LNCaP clone FGC (cell line): ENCODE measurements at regions not wholly inside any gene's neighbourhood (a gene's known extent, or its start where the extent isn't known, plus 50 kb on each side); places are given as distances from the start of the nearest gene placed in this dataset.
"Not testable (repeated sequence)": the region's sequence is repeated elsewhere in the genome, so short reads cannot be mapped to it uniquely, and the experiment has no call there.

Experiments used
- DNase-seq: peaks from one replicate; pipeline ENCODE4 v3.0.0-alpha.2; 2011; ENCODE audit warnings: low read depth
- H3K4me3 ChIP-seq: 2 replicates; pipeline ENCODE4 v1.5.1; 2011; ENCODE audit warnings: mild to moderate bottlenecking, low read depth, low read length, control low read depth
- TF ChIP-seq, protein P1 (sequence below): IDR thresholded peaks from 2 replicates; pipeline ENCODE4 v1.5.1; 2012; ENCODE audit warnings: mild to moderate bottlenecking; ENCODE audit not compliant: control insufficient read depth, insufficient read depth; ENCODE audit errors: extremely low read depth

DNA sequence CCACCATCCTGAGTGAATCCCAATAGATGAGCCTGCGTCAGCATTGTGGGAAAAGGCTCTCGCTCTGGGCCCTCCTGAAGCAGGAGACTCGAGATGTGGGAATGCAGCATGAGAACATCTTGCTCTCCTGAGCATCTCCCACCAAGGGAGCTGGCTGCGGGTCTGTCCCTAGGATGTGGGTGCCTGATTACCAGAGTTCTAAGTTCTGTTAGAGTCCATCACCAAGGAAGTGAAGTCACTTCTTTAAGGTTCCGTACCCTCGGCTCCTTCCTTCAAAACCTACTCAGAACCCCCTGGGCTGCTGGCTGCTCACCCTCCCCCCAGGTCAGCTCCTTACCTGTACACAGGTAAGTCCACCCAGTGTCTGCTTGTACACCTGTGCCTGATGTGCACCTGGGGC, 100.5 kb upstream of the IGLL5 start:
- TF ChIP-seq, protein P1, sequence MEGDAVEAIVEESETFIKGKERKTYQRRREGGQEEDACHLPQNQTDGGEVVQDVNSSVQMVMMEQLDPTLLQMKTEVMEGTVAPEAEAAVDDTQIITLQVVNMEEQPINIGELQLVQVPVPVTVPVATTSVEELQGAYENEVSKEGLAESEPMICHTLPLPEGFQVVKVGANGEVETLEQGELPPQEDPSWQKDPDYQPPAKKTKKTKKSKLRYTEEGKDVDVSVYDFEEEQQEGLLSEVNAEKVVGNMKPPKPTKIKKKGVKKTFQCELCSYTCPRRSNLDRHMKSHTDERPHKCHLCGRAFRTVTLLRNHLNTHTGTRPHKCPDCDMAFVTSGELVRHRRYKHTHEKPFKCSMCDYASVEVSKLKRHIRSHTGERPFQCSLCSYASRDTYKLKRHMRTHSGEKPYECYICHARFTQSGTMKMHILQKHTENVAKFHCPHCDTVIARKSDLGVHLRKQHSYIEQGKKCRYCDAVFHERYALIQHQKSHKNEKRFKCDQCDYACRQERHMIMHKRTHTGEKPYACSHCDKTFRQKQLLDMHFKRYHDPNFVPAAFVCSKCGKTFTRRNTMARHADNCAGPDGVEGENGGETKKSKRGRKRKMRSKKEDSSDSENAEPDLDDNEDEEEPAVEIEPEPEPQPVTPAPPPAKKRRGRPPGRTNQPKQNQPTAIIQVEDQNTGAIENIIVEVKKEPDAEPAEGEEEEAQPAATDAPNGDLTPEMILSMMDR, result no peak
- H3K4me3 ChIP-seq, result no peak overlapping the region
- DNase-seq, result no peak

DNA sequence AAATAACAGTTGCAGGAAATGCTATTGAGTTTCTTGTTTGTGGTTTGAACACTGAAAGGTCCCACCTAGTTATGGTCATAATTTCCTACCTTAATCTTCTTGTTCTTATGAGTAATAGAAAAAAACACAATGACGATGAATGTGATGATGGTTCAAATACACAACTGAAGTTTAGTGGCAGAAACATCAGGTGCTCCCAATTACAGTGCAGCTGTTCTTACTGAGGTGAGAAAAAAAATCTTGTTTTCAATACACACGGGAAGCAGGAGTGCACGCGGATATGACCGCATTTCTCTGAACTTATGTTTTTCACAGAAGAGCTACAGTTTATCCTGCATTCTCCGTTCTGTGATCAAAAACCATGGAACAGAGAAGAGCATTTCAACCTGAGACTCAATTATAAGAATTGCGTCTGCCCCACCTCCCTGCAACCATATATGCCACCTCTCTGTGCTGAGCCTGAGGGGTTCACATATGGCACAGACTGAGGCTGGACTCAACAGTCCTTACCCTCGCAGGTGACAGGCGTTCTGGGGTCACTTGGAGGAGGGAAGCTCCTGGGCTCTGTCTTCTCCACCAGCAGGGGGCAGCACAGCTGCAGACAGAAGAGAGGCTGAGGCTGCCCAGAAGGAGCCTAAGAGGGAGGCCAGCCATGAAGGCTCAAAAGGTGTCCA, 99.7 kb upstream of the IGLL5 start:
- TF ChIP-seq, protein P1, result peak; percentile 69
- H3K4me3 ChIP-seq, result no peak overlapping the region
- DNase-seq, result no peak

DNA sequence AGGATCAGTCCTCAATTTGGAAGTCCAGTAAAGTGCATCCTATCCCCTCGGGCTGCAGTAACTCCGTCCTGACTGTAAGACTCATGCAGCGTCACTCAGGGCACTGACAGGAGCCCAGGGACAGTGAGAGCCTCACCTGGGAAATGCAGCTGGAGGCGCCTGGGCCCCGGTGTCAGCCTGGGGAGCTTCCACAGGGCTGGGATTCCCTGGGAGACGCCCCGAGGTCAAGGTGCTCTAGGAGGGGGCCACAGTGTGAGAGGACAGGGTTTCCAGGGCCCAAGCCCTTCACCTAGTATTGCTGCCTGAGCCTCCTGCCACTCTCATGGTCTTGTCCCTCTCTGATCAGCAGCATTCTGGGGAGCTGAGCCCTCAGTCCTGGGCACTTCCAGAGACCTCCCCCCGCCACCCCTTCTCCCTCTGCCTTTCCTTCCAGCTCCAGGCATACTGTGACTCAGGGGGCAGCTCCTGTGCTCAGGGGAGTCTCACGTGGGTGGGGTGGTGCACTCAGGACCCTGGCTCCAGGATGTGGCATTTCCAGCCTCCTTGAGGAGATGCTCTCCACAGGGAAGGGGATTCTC, 99.1 kb upstream of the IGLL5 start:
- DNase-seq, result no peak
- H3K4me3 ChIP-seq, result no peak overlapping the region
- TF ChIP-seq, protein P1, result no peak

DNA sequence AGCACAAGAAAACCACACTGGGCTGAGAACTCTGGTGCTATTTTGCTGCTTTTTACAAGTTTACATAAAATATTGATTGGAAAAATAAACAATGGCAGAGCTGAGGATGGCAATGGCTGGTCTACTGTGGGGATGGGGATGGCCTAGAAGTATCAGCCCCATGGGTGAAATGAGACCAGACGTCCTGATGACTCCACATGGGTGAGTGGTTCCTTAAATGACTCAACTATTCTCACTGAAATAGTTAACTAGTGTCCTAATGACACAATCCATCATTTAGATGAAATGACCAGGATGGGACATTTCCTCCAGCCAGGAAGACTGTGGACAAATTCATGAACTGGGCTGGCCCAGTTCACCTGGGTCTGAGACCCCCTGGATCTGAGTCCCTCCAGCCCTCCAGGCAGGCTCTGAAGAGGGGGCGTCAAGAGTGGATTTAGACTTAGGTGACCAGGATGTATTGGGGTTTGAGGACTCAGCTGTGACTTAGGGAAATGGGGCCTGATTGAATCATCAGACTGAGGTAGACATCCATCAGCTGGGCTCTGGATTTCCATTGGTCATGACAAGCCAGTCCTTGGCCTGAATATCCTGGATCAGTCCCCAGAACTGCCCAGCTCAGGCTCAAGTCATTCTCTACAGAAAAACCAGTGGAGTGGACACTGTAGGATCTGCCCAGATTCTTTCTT, 98.2 kb upstream of the IGLL5 start:
- no peak overlapping the region for H3K4me3 ChIP-seq
- TF ChIP-seq, protein P1, result no peak
- DNase-seq, result no peak

DNA sequence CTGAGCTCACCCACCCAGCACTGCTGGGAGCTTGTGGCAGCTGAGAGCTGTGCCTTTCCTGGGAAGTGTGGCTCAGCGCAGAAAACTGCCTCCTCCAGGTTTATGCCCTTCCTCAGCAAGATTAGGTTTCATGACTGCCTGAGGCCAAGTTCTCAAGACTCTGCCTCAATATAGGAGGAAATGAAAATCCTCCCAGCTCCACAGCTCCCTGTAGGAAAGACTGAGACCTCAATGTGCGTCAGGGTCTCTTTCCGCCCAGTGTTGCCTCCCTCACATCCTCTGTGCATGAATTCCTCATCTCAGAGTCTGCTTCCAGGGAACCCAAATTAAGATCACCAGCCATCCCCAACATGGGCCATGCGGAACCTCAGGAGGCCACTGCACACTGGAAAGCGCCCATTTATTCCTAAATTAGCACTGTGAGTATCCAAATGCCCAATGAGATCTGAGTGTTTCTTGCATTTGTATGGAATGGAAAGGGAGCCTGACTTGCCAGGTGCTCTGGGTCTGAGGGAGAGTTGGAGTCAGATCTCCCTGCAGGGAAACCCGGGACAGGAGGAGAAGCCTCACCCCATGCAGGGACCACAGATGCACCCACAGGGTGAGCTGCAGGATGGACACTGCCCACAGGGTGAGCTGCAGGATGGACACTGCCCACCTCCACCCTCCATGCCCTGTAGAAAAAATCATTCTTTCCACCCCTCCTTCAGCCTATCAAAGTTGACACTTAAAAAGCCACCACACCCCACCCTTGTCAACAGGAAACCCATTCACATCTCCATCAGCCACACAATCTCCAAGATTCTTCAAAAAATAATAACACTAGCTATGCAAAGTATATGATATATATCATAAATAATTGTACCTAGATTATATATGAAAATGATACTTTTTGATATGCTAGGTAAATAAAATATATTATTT, 97.4 kb upstream of the IGLL5 start:
- no peak overlapping the region for H3K4me3 ChIP-seq
- TF ChIP-seq, protein P1, result no peak
- DNase-seq, result no peak

DNA sequence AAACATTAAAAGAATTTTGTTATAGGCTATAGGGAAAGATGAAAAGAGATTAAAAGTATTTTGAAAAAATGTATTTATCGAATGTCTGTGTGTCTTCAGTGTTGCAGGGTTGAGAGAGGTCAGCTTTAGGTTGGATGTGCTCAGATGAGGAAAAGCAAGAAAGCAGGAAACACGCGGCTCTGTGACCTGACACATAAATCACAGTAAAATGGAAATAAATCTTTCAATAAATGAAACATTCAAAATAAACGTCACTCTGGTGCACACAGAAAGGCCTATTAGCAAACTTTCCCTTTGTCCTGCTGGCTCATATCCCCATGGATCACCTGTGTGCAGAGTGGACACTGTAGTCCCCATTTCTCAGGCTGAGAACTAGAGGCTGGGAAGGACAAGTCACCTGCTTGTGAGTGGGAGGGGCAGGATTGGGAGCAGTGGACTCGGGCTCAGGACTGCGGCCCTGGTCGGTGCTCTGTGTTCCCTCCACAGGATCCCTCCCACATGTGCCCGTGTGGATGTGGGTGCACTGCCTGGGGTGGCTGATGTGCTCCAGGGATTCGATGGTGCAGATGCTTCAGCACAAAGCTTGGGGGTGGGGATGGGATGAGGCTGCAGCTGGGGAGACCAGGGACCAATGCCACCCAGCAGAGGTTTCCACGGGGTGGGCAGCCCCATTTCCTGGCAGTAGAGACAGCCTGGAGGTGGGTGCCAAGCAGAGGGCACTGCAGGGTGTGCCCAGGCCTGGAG, 96.0 kb upstream of the IGLL5 start:
- TF ChIP-seq, protein P1, result no peak
- DNase-seq, result no peak
- H3K4me3 ChIP-seq, result no peak overlapping the region

DNA sequence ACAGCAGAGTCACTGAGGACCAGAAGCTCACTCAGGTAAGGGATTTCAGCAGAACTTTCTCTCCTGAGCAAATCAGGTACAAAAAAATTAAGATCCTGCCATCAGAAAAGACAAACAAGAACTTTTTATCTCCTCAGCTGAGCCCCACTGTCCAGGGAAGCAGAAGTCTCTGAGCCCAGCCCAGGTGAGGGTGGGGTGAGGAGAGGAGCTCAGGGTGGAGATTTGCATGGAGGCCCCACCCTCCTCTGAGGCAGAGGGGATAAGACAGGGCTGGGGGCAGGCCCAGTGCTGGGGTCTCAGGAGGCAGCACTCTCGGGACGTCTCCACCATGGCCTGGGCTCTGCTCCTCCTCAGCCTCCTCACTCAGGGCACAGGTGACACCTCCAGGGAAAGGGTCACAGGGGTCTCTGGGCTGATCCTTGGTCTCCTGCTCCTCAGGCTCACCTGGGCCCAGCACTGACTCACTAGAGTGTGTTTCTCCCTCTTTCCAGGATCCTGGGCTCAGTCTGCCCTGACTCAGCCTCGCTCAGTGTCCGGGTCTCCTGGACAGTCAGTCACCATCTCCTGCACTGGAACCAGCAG, 95.3 kb upstream of the IGLL5 start:
- not testable (repeated sequence) for DNase-seq, H3K4me3 ChIP-seq

DNA sequence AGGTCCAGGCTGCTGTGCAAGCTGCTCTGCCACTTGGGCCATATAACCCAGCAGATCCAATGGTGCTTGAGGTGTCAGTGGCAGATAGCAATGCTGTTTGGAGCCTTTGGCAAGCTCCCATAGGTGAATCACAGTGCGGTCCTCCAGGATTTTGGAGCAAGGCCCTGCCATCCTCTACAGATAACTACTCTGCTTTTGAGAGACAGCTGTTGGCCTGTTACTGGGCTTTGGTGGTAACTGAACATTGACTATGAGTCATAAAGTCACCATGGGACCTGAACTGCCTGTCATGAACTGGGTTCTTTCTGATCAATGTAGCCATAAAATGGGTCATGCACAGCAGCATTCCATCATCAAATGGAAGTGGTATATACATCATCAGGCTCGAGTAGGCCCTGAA, 92.0 kb upstream of the IGLL5 start:
- not testable (repeated sequence) for H3K4me3 ChIP-seq, DNase-seq
